Parathyroid adenoma (tissue), 2 donors: ENCODE measurements at regions not wholly inside any gene's neighbourhood (a gene's known extent, or its start where the extent isn't known, plus 50 kb on each side); places are given as distances from the start of the nearest gene placed in this dataset.

Experiments
- H2AFZ ChIP-seq: fragments of 300-600 bp; sonication (generic); one replicate; pipeline ENCODE4 v1.7.0; 2017; ENCODE audit warnings: antibody characterized with exemption, mild to moderate bottlenecking
- H3K27ac ChIP-seq: fragments of 300-600 bp; sonication (generic); one replicate; pipeline ENCODE4 v1.7.0; 2017
- H3K27me3 ChIP-seq: fragments of 300-600 bp; sonication (generic); one replicate; pipeline ENCODE4 v1.7.0; 2017; ENCODE audit warnings: low read length; ENCODE audit not compliant: control insufficient read depth, insufficient read depth
- H3K36me3 ChIP-seq: fragments of 300-600 bp; sonication (generic); one replicate; pipeline ENCODE4 v1.7.0; 2017; ENCODE audit warnings: low read length; ENCODE audit not compliant: control insufficient read depth, insufficient read depth
- H3K4me1 ChIP-seq: fragments of 300-600 bp; sonication (generic); one replicate; pipeline ENCODE4 v1.7.0; 2017; ENCODE audit warnings: control low read depth
- H3K4me2 ChIP-seq: fragments of 300-600 bp; sonication (generic); one replicate; pipeline ENCODE4 v1.7.0; 2017; ENCODE audit warnings: low read length
- H3K4me3 ChIP-seq: fragments of 300-600 bp; sonication (generic); one replicate; pipeline ENCODE4 v1.7.0; 2017; ENCODE audit warnings: low read depth, low read length
- H3K79me2 ChIP-seq: fragments of 300-600 bp; sonication (generic); one replicate; pipeline ENCODE4 v1.7.0; 2017; ENCODE audit warnings: control low read depth
- H3K9ac ChIP-seq: fragments of 300-600 bp; sonication (generic); one replicate; pipeline ENCODE4 v1.7.0; 2017; ENCODE audit warnings: mild to moderate bottlenecking
- H3K9me3 ChIP-seq: fragments of 300-600 bp; sonication (generic); one replicate; pipeline ENCODE4 v1.7.0; 2017; ENCODE audit warnings: low read length; ENCODE audit not compliant: control insufficient read depth
- TF ChIP-seq, protein P1 (sequence below): fragments of 300-600 bp; sonication (generic); IDR thresholded peaks from one replicate; pipeline ENCODE4 v1.7.0; 2017; ENCODE audit warnings: antibody characterized with exemption, mild to moderate bottlenecking
- donor health status: primary hyperparathyroidism.

DNA sequence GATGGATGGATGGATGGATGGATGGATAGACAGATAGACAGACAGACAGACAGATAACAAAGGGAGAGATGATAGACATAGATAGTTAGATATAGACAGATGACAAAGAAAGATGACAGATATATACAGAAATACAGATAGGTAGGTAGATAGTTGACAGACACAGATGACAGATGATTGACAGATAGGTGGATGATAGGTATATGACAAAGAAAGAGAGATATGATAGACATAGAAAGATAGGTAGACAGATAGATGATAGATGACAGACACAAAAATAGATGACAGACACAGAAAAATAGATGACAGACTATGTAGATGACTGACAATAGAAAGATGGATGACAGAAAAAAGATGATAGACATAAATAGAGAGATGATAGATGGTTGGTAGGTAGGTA, 200.0 kb upstream of the TAS2R1 start:
- H3K9me3 ChIP-seq: no peaks in the 10 kb centered on the region
- no peak overlapping the region for H3K9ac ChIP-seq
- no peak overlapping the region for H2AFZ ChIP-seq
- no peak overlapping the region for H3K4me3 ChIP-seq
- TF ChIP-seq, protein P1, sequence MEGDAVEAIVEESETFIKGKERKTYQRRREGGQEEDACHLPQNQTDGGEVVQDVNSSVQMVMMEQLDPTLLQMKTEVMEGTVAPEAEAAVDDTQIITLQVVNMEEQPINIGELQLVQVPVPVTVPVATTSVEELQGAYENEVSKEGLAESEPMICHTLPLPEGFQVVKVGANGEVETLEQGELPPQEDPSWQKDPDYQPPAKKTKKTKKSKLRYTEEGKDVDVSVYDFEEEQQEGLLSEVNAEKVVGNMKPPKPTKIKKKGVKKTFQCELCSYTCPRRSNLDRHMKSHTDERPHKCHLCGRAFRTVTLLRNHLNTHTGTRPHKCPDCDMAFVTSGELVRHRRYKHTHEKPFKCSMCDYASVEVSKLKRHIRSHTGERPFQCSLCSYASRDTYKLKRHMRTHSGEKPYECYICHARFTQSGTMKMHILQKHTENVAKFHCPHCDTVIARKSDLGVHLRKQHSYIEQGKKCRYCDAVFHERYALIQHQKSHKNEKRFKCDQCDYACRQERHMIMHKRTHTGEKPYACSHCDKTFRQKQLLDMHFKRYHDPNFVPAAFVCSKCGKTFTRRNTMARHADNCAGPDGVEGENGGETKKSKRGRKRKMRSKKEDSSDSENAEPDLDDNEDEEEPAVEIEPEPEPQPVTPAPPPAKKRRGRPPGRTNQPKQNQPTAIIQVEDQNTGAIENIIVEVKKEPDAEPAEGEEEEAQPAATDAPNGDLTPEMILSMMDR: no peak
- no peak overlapping the region for H3K4me2 ChIP-seq
- peaks cover 14% of the 10 kb centered on the region for H3K4me1 ChIP-seq
- no peak overlapping the region for H3K27ac ChIP-seq
- no peaks in the 10 kb centered on the region for H3K79me2 ChIP-seq
- no peaks in the 10 kb centered on the region for H3K27me3 ChIP-seq
- no peaks in the 10 kb centered on the region for H3K36me3 ChIP-seq

DNA sequence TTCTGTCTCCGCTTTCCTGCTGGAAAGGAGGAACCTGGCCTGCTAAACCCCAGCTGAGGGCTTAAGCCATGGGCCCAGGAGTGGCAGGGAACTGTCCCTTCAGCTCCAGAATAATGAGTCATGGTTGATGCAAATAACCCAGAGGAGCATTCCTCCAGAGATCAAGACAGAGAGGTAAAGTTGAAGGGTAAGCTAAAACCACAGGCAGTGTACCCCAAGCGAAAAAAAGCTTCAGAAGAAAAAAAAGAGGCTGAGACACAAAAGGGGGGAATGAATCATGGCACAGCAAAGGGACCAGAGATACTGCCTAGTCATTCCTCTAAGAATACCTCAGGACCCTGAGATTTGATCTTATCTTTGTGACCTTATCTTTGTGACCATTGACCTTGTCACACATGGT, 199.5 kb upstream of the TAS2R1 start:
- no peak overlapping the region for H2AFZ ChIP-seq
- no peak overlapping the region for H3K4me3 ChIP-seq
- no peaks in the 10 kb centered on the region for H3K36me3 ChIP-seq
- TF ChIP-seq, protein P1: no peak
- H3K27ac ChIP-seq: no peak overlapping the region
- H3K79me2 ChIP-seq: no peaks in the 10 kb centered on the region
- H3K4me2 ChIP-seq: no peak overlapping the region
- no peaks in the 10 kb centered on the region for H3K27me3 ChIP-seq
- H3K9ac ChIP-seq: no peak overlapping the region
- H3K9me3 ChIP-seq: no peaks in the 10 kb centered on the region
- H3K4me1 ChIP-seq: peaks cover 14% of the 10 kb centered on the region

DNA sequence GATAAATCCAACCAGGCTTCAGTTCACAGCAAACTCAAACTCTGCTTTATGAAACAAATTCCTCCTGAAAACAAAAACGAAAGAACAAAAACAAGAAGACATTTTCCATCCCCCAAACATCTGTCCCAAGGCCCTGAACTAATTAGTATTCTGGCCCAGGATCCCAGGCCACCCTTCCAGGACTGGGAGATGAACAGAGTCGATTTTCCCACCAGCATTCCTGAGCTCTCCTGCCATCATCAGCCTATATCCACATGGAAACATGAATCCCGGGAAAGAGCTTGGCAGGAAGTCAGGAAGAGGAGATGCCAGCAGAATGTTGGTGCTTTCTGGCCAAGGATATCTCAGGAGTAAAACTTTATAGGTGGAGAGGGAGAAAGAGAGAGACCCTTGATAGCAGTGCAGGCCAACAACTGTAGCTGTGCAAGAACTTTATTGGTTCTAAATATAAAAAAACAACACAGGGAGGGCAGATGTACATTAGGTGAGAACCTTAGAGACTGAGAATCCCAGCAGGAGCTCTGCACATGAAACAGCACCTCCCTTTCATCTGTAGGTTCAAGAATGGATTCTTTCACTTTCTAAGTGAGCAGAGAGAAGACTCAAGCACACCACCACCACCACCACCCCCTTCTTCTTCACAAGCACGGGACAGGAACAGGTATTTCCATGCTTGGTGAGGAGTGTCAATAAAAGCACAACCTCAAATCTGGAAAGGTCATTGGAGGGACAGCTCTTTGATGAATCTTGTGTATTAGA, 190.7 kb upstream of the TAS2R1 start:
- TF ChIP-seq, protein P1: no peak
- no peaks in the 10 kb centered on the region for H3K79me2 ChIP-seq

DNA sequence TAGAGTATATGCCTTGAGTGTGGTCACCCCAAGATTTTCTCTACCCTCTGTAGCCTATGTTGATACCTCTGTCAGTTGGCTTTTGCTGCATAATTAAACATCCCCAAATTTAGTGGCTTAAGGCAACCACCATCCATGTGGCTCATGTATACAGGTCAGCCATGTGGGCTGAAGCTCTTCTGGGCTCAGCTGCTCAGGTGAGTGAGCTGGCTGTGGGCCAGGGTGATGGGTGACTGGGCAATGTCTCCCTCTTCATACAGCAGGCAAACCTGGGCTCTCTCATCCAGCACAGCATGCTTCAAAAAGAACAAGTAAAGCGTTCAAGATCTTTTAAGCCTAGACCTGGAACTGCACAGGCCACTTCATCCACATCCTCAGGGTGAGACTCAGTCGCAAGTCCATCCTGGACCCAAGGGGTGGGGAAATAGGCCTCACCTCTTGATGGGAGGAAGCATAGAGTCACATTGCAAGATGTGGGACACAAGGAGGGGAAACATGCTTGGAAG, 188.2 kb upstream of the TAS2R1 start:
- Histone ChIP-seq H3K4me1 (peaks cover 5% of the 10 kb centered on the region), H3K27me3 (no peaks in the 10 kb centered on the region), H3K9ac (no peak overlapping the region), H3K79me2 (no peaks in the 10 kb centered on the region), H3K9me3 (no peaks in the 10 kb centered on the region), H2AFZ (peak overlapping the region; percentile 23), H3K4me3 (no peak overlapping the region), H3K36me3 (no peaks in the 10 kb centered on the region), H3K4me2 (no peak overlapping the region), H3K27ac (no peak overlapping the region)
- TF ChIP-seq, protein P1: no peak

More for the DNA sequence above, 190.7 kb upstream of the TAS2R1 start:
- no peak overlapping the region for H3K4me2 ChIP-seq
- H3K27me3 ChIP-seq: no peaks in the 10 kb centered on the region
- H3K4me1 ChIP-seq: peaks cover 5% of the 10 kb centered on the region
- peak overlapping the region; percentile 53 for H2AFZ ChIP-seq
- H3K9me3 ChIP-seq: no peaks in the 10 kb centered on the region
- H3K9ac ChIP-seq: no peak overlapping the region
- no peaks in the 10 kb centered on the region for H3K36me3 ChIP-seq
- no peak overlapping the region for H3K27ac ChIP-seq
- no peak overlapping the region for H3K4me3 ChIP-seq

DNA sequence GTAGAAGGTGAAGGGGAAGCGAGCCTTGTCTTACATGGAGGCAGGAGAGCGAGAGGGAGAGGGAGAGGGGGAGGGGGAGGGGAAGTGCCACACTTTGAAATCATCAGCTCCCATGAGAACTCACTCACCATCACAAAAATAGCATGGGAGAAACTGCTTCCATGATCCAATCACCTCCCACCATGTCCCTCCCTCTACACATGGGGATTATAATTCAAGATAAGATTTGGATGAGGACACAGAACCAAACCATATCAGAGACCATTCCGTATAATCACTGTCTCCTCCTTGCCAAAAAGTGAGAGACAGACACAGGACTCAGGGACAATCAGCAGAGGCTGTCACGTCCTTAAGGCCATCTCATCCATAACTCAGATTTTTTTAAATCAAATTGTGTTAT, 187.7 kb upstream of the TAS2R1 start:
- TF ChIP-seq, protein P1: no peak
- peaks cover 5% of the 10 kb centered on the region for H3K4me1 ChIP-seq
- H3K27ac ChIP-seq: no peak overlapping the region

More for the DNA sequence above, 187.7 kb upstream of the TAS2R1 start:
- no peaks in the 10 kb centered on the region for H3K36me3 ChIP-seq
- H3K9me3 ChIP-seq: no peaks in the 10 kb centered on the region
- no peak overlapping the region for H2AFZ ChIP-seq
- no peak overlapping the region for H3K9ac ChIP-seq
- H3K27me3 ChIP-seq: no peaks in the 10 kb centered on the region
- no peak overlapping the region for H3K4me3 ChIP-seq
- H3K79me2 ChIP-seq: no peaks in the 10 kb centered on the region
- no peak overlapping the region for H3K4me2 ChIP-seq
